ENCODE measurements at regions not wholly inside any gene's neighbourhood (a gene's known extent, or its start where the extent isn't known, plus 50 kb on each side); places are given as distances from the start of the nearest gene placed in this dataset.
"Not testable (repeated sequence)": the region's sequence is repeated elsewhere in the genome, so short reads cannot be mapped to it uniquely, and the experiment has no call there.

DNA sequence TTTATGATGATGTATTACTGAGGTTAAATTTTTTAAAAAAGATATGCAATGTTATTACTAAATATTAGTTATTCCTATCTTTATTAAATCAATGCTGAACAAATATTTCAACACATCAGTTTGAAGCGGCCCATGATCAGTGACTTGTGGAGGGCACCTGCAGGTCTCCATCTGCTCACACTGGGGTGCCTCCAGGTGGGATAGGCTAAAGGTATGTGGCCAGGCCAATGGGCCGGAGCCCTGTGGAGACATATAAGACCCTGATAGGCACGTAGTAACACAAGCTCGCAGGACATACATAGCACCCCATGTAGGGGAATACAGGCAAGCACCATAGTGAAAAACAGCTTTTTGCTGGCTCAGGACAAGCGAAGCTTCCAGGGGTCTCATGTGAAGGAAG is 469.8 kb downstream of the ZNF536 start:
- Histone ChIP-seq H3K4me1 (ENCODE audit: low read length) (no peaks in the 10 kb centered on the region), H3K27ac (ENCODE audit: low read length) (no peak overlapping the region), H2AFZ (ENCODE audit: low read length) (no peak overlapping the region), H3K4me2 (ENCODE audit: low read depth, low read length, poor library complexity, severe bottlenecking) (no peak overlapping the region), H3K36me3 (ENCODE audit: insufficient read depth, low read length) (no peaks in the 10 kb centered on the region), H3K9ac (ENCODE audit: low read length) (no peak overlapping the region), H3K9me2 (replicated peaks; ENCODE audit: insufficient read depth, low read length) (no peaks in the 10 kb centered on the region), H3K79me2 (ENCODE audit: low read length) (no peaks in the 10 kb centered on the region), H3K27me3 (ENCODE audit: low read length) (no peaks in the 10 kb centered on the region), H4K20me1 (ENCODE audit: insufficient read depth, low read depth, low read length) (no peaks in the 10 kb centered on the region), H3K4me3 (ENCODE audit: low read length) (no peak overlapping the region), H3K9me3 (ENCODE audit: low read length) (no peaks in the 10 kb centered on the region)
- no peak for DNase-seq

DNA sequence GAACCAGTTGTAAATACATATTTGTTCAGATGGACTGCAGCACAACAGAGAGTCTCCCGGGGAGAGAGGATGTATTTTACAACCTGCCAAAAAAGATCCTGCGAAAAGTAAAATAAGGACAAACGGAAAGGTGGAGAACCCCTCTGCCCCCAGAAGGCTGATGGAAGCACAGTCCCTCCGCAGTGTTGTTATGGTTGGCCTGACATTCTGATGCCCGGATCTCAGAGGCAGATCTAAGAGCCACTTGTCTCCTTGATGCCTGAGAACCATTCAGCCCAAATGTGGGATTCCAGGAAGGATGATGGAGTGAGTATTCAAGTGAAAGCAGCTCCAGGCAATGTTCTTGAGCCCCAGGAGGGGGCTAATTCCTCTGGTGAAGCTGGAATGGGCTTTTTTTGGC is 458.7 kb downstream of the ZNF536 start:
- Histone ChIP-seq H3K9me3 (ENCODE audit: low read length) (no peaks in the 10 kb centered on the region), H3K79me2 (ENCODE audit: low read length) (no peaks in the 10 kb centered on the region), H3K27ac (ENCODE audit: low read length) (no peak overlapping the region), H3K4me1 (ENCODE audit: low read length) (no peaks in the 10 kb centered on the region), H4K20me1 (ENCODE audit: insufficient read depth, low read depth, low read length) (no peaks in the 10 kb centered on the region), H3K9ac (ENCODE audit: low read length) (no peak overlapping the region), H3K9me2 (replicated peaks; ENCODE audit: insufficient read depth, low read length) (0 out of 2 replicates have a peak, but pooled peaks cover 6% of the 10 kb centered on the region), H3K4me3 (ENCODE audit: low read length) (no peak overlapping the region), H3K27me3 (ENCODE audit: low read length) (no peaks in the 10 kb centered on the region), H3K4me2 (ENCODE audit: low read depth, low read length, poor library complexity, severe bottlenecking) (no peak overlapping the region), H3K36me3 (ENCODE audit: insufficient read depth, low read length) (no peaks in the 10 kb centered on the region), H2AFZ (ENCODE audit: low read length) (no peak overlapping the region)
- no peak for DNase-seq

- not testable (repeated sequence) for H4K20me1 ChIP-seq (ENCODE audit: insufficient read depth, low read depth, low read length); H3K27ac ChIP-seq (ENCODE audit: low read length); H3K79me2 ChIP-seq (ENCODE audit: low read length); H3K9ac ChIP-seq (ENCODE audit: low read length); H3K4me1 ChIP-seq (ENCODE audit: low read length); H3K9me2 ChIP-seq (replicated peaks; ENCODE audit: insufficient read depth, low read length); H2AFZ ChIP-seq (ENCODE audit: low read length); H3K27me3 ChIP-seq (ENCODE audit: low read length); DNase-seq; H3K9me3 ChIP-seq (ENCODE audit: low read length); H3K4me2 ChIP-seq (ENCODE audit: low read depth, low read length, poor library complexity, severe bottlenecking); H3K36me3 ChIP-seq (ENCODE audit: insufficient read depth, low read length); H3K4me3 ChIP-seq (ENCODE audit: low read length)
Observed at GRCh38 chr19:30825505-30825904, 453.3 kb downstream of the ZNF536 start.

DNA sequence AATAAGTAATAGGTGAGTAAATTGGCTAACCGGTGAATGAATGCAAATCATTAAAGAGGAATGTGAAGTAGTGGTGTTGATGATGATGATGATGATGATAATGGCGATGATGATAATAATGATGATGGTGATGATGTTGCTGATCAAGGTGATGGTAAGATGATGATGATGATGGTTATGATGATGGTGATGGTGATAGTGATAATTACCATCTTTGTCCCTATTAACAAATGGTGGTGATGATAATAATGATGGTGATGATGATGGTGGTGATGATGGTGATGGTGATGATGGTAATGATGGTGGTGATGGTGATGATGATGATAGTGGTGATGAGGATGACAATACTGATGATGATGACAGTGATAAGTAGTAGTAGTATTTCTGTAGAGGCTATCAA is 452.6 kb downstream of the ZNF536 start:
- DNase-seq = no peak

DNA sequence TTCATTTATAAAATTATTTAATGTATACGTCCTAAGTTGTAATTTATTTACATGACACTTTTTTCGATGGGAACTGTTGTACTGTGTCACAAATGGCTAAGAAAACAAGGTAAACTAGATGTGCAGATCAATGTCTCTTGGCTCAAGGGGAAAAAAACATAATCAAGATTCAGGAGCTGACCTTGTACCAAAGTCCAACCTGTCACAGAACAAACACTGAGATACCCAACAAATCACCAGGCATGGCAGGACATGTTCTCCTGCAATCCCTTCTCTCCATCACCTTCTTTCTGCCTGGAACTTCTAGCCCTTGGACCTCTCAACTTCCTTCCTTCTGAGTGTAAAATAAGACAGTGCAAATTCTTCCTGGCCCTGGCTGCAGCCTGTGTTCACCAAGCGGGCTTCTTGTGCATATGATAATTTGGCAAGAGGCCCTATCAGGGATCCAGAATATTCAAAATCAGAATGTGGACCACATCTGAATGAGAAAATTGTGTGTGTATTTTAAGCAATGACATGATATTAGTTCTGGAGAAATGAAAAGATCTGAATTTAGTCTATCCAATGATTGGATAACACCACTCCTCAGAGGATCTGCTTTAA is 445.9 kb downstream of the ZNF536 start:
- DNase-seq = no peak
- H3K27me3 ChIP-seq (ENCODE audit: low read length) = no peaks in the 10 kb centered on the region
- no peaks in the 10 kb centered on the region for H3K9me3 ChIP-seq (ENCODE audit: low read length)
- H3K27ac ChIP-seq (ENCODE audit: low read length) = no peak overlapping the region
- no peak overlapping the region for H3K4me2 ChIP-seq (ENCODE audit: low read depth, low read length, poor library complexity, severe bottlenecking)
- no peak overlapping the region for H3K4me3 ChIP-seq (ENCODE audit: low read length)
- H3K79me2 ChIP-seq (ENCODE audit: low read length) = no peaks in the 10 kb centered on the region
- H3K36me3 ChIP-seq (ENCODE audit: insufficient read depth, low read length) = no peaks in the 10 kb centered on the region
- H3K9me2 ChIP-seq (replicated peaks; ENCODE audit: insufficient read depth, low read length) = no peaks in the 10 kb centered on the region
- H3K4me1 ChIP-seq (ENCODE audit: low read length) = no peaks in the 10 kb centered on the region
- no peak overlapping the region for H3K9ac ChIP-seq (ENCODE audit: low read length)
- H2AFZ ChIP-seq (ENCODE audit: low read length) = no peak overlapping the region
- H4K20me1 ChIP-seq (ENCODE audit: insufficient read depth, low read depth, low read length) = no peaks in the 10 kb centered on the region

More for the DNA sequence above, 452.6 kb downstream of the ZNF536 start:
- no peaks in the 10 kb centered on the region; the same call in 1 of the 2 replicates for H3K9me2 ChIP-seq (replicated peaks; ENCODE audit: insufficient read depth, low read length)
- H3K4me1 ChIP-seq (ENCODE audit: low read length) = no peaks in the 10 kb centered on the region
- H3K79me2 ChIP-seq (ENCODE audit: low read length) = no peaks in the 10 kb centered on the region
- H3K27ac ChIP-seq (ENCODE audit: low read length) = no peak overlapping the region
- H3K9me3 ChIP-seq (ENCODE audit: low read length) = no peaks in the 10 kb centered on the region
- H4K20me1 ChIP-seq (ENCODE audit: insufficient read depth, low read depth, low read length) = no peaks in the 10 kb centered on the region
- no peaks in the 10 kb centered on the region for H3K36me3 ChIP-seq (ENCODE audit: insufficient read depth, low read length)
- H3K27me3 ChIP-seq (ENCODE audit: low read length) = no peaks in the 10 kb centered on the region
- no peak overlapping the region for H2AFZ ChIP-seq (ENCODE audit: low read length)
- H3K9ac ChIP-seq (ENCODE audit: low read length) = no peak overlapping the region
- no peak overlapping the region for H3K4me2 ChIP-seq (ENCODE audit: low read depth, low read length, poor library complexity, severe bottlenecking)
- H3K4me3 ChIP-seq (ENCODE audit: low read length) = no peak overlapping the region

GRCh38 chr19:30817197-30817596 is 445.0 kb downstream of the ZNF536 start:
- Histone ChIP-seq H2AFZ (ENCODE audit: low read length) (no peak overlapping the region), H3K27me3 (ENCODE audit: low read length) (no peaks in the 10 kb centered on the region), H3K27ac (ENCODE audit: low read length) (no peak overlapping the region), H3K9me2 (replicated peaks; ENCODE audit: insufficient read depth, low read length) (no peaks in the 10 kb centered on the region), H3K4me1 (ENCODE audit: low read length) (no peaks in the 10 kb centered on the region), H3K4me3 (ENCODE audit: low read length) (no peak overlapping the region), H3K79me2 (ENCODE audit: low read length) (no peaks in the 10 kb centered on the region), H3K9me3 (ENCODE audit: low read length) (no peaks in the 10 kb centered on the region), H3K9ac (ENCODE audit: low read length) (no peak overlapping the region), H3K36me3 (ENCODE audit: insufficient read depth, low read length) (no peaks in the 10 kb centered on the region), H3K4me2 (ENCODE audit: low read depth, low read length, poor library complexity, severe bottlenecking) (no peak overlapping the region), H4K20me1 (ENCODE audit: insufficient read depth, low read depth, low read length) (no peaks in the 10 kb centered on the region)
- DNase-seq = no peak

DNA sequence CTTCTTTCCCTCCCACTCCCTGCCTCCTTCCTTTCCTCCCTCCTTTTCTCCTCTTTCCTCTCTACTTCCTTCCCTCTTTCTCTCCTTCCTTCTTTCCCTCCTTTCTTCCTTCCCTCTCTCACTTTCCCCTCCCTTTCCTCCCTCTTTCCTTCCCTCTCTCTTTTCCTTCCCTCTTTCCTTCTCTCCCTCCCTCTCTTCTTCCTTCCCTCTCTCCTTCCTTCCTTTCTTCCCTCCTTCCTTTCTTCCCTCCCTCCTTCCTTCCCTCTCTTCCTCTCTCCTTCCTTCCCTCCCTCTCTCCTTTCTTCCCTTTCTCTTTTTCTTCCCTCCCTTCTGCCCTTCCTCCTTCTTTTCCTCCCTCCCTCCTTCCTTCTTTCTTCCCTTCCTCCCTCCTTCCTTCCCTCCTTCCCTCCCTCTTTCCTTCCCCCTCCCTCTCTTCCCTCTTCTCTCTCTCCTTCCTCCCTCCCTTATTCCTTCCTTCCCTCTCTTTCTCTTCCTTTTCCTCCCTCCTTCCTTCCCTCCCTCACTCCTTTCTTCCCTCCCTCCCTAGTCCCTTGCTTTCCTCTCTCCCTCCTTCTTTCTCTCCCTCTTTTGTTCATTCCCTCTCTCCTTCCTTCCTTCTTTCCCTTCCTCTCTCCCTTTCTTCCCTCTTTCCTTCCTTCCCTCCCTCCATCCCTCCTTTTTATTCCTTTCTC is 443.9 kb downstream of the ZNF536 start:
- no peak for DNase-seq
- Histone ChIP-seq H3K27ac (ENCODE audit: low read length) (no peak overlapping the region), H3K9ac (ENCODE audit: low read length) (no peak overlapping the region), H2AFZ (ENCODE audit: low read length) (no peak overlapping the region), H3K9me3 (ENCODE audit: low read length) (no peaks in the 10 kb centered on the region), H3K9me2 (replicated peaks; ENCODE audit: insufficient read depth, low read length) (no peaks in the 10 kb centered on the region), H3K27me3 (ENCODE audit: low read length) (no peaks in the 10 kb centered on the region), H3K79me2 (ENCODE audit: low read length) (no peaks in the 10 kb centered on the region), H3K4me3 (ENCODE audit: low read length) (no peak overlapping the region), H3K36me3 (ENCODE audit: insufficient read depth, low read length) (no peaks in the 10 kb centered on the region), H3K4me1 (ENCODE audit: low read length) (no peaks in the 10 kb centered on the region), H3K4me2 (ENCODE audit: low read depth, low read length, poor library complexity, severe bottlenecking) (no peak overlapping the region), H4K20me1 (ENCODE audit: insufficient read depth, low read depth, low read length) (no peaks in the 10 kb centered on the region)

- Histone ChIP-seq H3K27ac (ENCODE audit: low read length) (no peak overlapping the region), H3K4me1 (ENCODE audit: low read length) (no peaks in the 10 kb centered on the region), H3K4me2 (ENCODE audit: low read depth, low read length, poor library complexity, severe bottlenecking) (no peak overlapping the region), H2AFZ (ENCODE audit: low read length) (no peak overlapping the region), H3K27me3 (ENCODE audit: low read length) (no peaks in the 10 kb centered on the region), H3K9ac (ENCODE audit: low read length) (no peak overlapping the region), H3K9me3 (ENCODE audit: low read length) (no peaks in the 10 kb centered on the region), H3K4me3 (ENCODE audit: low read length) (no peak overlapping the region), H4K20me1 (ENCODE audit: insufficient read depth, low read depth, low read length) (no peaks in the 10 kb centered on the region), H3K79me2 (ENCODE audit: low read length) (no peaks in the 10 kb centered on the region), H3K36me3 (ENCODE audit: insufficient read depth, low read length) (no peaks in the 10 kb centered on the region), H3K9me2 (replicated peaks; ENCODE audit: insufficient read depth, low read length) (no peaks in the 10 kb centered on the region)
- no peak for DNase-seq
Observed at GRCh38 chr19:30812099-30812678, 440.0 kb downstream of the ZNF536 start.

Measured in Karpas-422 (cell line).